HL-60 (cell line): ENCODE measurements at regions not wholly inside any gene's neighbourhood (a gene's known extent, or its start where the extent isn't known, plus 50 kb on each side); places are given as distances from the start of the nearest gene placed in this dataset.

Experiments
- DNase-seq, 2 experiments: peaks; one replicate each; pipeline ENCODE4 v3.0.0-alpha.2; 2010 to 2020; ENCODE audit warnings: low read depth in 1 of 2, low spot score in 1 of 2
- H3K27ac ChIP-seq: fragments of 250-450 bp; sonication (Bioruptor Pico); replicated peaks from 2 replicates; pipeline ENCODE4 v1.5.1; 2020; ENCODE audit warnings: mild to moderate bottlenecking, moderate library complexity
- H3K27me3 ChIP-seq: fragments of 250-450 bp; sonication (Bioruptor Pico); 2 replicates; pipeline ENCODE4 v1.5.1; 2021; ENCODE audit warnings: mild to moderate bottlenecking, moderate library complexity; ENCODE audit not compliant: insufficient read depth, poor library complexity, severe bottlenecking
- H3K4me3 ChIP-seq: replicated peaks from 2 replicates; pipeline ENCODE4 v1.5.1; 2011; ENCODE audit warnings: mild to moderate bottlenecking, control low read depth, low read length; ENCODE audit not compliant: insufficient read depth
- GABPA ChIP-seq: IDR thresholded peaks from 2 replicates; pipeline ENCODE4 v1.6.1; 2012; ENCODE audit warnings: low read depth
- POLR2AphosphoS5 ChIP-seq: IDR thresholded peaks from 2 replicates; pipeline ENCODE4 v1.6.1; 2012; ENCODE audit warnings: low read depth
- SPI1 ChIP-seq: IDR thresholded peaks from 2 replicates; pipeline ENCODE4 v1.6.1; 2012; ENCODE audit warnings: low read depth, mild to moderate bottlenecking, borderline replicate concordance
- TF ChIP-seq, protein P1 (sequence below): IDR thresholded peaks from 2 replicates; pipeline ENCODE4 v1.6.1; 2012; ENCODE audit warnings: low read depth; ENCODE audit not compliant: insufficient replicate concordance
- TF ChIP-seq, protein P2 (sequence below): IDR thresholded peaks from one replicate; pipeline ENCODE4 v1.5.1; 2011; ENCODE audit warnings: low read length, control low read depth, inconsistent platforms; ENCODE audit not compliant: insufficient read depth

GRCh38 chr2:10981941-10982431 is 70.3 kb downstream of the KCNF1 start:
- H3K27me3 ChIP-seq = no peaks in the 10 kb centered on the region
- H3K27ac ChIP-seq = no peak overlapping the region
- DNase-seq = no peak
- H3K4me3 ChIP-seq = no peak overlapping the region
- TF ChIP-seq, protein P1, sequence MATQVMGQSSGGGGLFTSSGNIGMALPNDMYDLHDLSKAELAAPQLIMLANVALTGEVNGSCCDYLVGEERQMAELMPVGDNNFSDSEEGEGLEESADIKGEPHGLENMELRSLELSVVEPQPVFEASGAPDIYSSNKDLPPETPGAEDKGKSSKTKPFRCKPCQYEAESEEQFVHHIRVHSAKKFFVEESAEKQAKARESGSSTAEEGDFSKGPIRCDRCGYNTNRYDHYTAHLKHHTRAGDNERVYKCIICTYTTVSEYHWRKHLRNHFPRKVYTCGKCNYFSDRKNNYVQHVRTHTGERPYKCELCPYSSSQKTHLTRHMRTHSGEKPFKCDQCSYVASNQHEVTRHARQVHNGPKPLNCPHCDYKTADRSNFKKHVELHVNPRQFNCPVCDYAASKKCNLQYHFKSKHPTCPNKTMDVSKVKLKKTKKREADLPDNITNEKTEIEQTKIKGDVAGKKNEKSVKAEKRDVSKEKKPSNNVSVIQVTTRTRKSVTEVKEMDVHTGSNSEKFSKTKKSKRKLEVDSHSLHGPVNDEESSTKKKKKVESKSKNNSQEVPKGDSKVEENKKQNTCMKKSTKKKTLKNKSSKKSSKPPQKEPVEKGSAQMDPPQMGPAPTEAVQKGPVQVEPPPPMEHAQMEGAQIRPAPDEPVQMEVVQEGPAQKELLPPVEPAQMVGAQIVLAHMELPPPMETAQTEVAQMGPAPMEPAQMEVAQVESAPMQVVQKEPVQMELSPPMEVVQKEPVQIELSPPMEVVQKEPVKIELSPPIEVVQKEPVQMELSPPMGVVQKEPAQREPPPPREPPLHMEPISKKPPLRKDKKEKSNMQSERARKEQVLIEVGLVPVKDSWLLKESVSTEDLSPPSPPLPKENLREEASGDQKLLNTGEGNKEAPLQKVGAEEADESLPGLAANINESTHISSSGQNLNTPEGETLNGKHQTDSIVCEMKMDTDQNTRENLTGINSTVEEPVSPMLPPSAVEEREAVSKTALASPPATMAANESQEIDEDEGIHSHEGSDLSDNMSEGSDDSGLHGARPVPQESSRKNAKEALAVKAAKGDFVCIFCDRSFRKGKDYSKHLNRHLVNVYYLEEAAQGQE = no peak
- TF ChIP-seq POLR2AphosphoS5 (no peak), GABPA (no peak), SPI1 (no peak)
- TF ChIP-seq, protein P2, sequence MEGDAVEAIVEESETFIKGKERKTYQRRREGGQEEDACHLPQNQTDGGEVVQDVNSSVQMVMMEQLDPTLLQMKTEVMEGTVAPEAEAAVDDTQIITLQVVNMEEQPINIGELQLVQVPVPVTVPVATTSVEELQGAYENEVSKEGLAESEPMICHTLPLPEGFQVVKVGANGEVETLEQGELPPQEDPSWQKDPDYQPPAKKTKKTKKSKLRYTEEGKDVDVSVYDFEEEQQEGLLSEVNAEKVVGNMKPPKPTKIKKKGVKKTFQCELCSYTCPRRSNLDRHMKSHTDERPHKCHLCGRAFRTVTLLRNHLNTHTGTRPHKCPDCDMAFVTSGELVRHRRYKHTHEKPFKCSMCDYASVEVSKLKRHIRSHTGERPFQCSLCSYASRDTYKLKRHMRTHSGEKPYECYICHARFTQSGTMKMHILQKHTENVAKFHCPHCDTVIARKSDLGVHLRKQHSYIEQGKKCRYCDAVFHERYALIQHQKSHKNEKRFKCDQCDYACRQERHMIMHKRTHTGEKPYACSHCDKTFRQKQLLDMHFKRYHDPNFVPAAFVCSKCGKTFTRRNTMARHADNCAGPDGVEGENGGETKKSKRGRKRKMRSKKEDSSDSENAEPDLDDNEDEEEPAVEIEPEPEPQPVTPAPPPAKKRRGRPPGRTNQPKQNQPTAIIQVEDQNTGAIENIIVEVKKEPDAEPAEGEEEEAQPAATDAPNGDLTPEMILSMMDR = no peak

- Histone ChIP-seq H3K4me3 (no peak overlapping the region), H3K27me3 (no peaks in the 10 kb centered on the region), H3K27ac (no peak overlapping the region)
- DNase-seq = no peak
- TF ChIP-seq, protein P2 = no peak
- TF ChIP-seq POLR2AphosphoS5 = no peak
- TF ChIP-seq GABPA = no peak
- TF ChIP-seq, protein P1 = no peak
- no peak for TF ChIP-seq SPI1
Measured at GRCh38 chr2:10982931-10983701, 71.4 kb downstream of the KCNF1 start.

DNA sequence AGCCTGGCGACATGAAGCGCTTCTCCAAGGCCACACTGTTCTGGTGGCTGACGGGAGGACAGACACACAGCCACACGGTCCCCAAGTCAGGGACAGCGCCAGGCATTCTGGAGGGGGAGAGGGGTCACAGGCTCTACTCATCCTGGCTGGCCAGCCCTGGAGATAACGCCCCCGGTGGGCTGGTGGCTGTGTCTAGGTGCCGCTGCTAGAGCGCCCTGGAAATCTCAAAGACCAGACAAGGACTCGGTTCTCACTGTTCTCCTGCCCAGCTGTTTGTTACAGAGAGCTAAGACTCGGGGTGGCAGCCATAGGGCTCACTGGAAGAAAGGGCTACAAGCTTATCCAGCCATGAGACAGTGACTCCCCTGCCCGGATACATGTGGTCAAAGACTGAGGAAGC is 72.0 kb downstream of the KCNF1 start:
- no peak for DNase-seq
- no peak overlapping the region for H3K27ac ChIP-seq
- no peaks in the 10 kb centered on the region for H3K27me3 ChIP-seq
- TF ChIP-seq, protein P1 = no peak
- TF ChIP-seq SPI1 (no peak), GABPA (no peak), POLR2AphosphoS5 (no peak)
- TF ChIP-seq, protein P2 = no peak
- no peak overlapping the region for H3K4me3 ChIP-seq
